GDM1 (cell line): ENCODE measurements at regions not wholly inside any gene's neighbourhood (a gene's known extent, or its start where the extent isn't known, plus 50 kb on each side); places are given as distances from the start of the nearest gene placed in this dataset.

Experiments used
- DNase-seq: peaks from one replicate; lab custom pipeline; 2025; lab: John Stamatoyannopoulos, UW

DNA sequence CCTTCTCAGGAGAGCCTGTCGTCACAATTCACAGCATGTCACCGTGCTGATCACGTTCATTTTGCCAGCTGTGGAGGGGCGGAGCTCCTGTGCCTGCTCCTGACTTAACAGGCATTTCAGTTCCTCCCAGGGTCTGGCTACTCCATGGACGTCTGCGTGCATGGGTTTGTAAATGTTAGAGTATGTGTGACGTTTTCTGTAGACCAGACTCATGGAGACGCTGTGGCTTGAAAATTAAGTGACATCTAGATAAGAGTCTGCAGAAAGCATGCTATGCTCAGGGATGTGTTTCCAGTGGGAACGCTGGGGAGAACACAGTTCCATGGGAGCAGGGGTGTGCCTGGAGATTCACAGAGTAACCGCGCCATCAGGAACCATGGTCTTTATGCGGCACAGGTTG lies 804.0 kb downstream of the TBC1D22A start:
- DNase-seq = no peak

DNA sequence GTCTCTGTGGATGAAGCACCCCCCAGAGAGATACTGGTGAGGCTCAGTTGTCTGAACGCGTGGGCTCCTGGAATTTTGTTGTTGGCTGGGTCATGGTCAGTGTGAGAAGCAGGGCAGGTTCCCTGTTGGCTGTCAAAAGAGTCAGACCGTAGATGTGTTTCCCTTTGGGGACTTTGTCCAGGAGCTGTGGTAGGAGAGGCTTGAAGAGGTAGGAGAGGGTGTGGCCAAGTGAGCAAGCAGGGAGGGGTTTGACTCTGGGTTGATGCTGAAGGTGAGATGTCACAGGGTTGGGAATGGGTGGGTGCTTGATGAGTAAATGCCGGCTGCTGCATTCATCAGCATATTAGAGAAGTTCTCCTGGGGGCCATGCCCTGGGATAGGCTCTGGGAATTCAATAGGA lies 803.2 kb downstream of the TBC1D22A start:
- DNase-seq = no peak

DNA sequence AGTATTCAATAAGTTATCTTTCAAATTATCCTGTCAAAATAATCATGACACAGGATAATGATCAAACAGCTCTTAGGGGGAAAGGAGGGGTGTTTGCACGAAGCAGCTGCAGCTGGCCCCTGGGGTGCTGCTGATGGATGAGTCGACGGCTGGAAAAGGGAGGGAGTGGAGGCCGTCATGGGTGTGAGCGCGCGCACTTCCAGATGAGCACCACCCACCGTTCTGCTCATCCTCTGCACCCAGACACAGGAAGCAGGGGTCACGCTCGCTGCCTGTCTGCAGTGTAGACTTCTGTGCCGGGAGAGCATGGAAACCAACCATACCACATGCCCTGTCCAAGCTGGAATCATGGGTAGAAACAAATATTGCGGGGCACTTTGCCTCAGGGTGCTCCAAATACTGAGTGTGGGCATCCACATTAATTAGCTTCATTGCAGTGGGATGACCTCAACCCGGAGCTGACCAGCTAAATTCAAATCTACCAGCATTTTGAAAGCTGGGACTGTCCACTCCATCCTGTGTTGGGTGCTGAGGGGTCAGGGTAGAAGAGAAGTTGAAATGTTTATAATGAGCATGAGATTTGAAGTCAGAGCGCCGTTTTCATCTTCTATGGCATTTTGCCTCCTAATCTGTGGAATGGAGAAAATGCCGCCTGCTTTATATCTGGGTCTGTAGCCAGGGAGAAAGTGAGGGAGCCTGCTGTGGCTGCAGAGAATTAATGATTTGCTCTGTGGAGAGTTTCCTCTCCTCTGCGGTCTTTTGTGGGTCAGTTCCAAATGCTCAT lies 802.4 kb downstream of the TBC1D22A start:
- no peak for DNase-seq

DNA sequence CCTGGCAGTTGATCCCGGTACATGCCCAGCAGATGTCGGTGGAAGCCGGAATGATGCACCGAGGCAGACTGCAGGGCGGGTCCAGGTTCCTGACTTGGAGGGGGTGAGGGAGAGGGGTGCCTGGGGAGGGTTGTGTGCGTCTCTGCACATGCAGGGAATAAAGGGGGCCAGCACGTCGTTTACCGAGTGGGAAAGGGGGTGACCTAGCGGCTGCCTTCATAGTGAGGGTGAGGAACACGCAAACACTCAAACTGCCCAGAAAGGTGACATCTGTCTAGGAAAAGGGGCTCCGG lies 801.7 kb downstream of the TBC1D22A start:
- no peak for DNase-seq

DNA sequence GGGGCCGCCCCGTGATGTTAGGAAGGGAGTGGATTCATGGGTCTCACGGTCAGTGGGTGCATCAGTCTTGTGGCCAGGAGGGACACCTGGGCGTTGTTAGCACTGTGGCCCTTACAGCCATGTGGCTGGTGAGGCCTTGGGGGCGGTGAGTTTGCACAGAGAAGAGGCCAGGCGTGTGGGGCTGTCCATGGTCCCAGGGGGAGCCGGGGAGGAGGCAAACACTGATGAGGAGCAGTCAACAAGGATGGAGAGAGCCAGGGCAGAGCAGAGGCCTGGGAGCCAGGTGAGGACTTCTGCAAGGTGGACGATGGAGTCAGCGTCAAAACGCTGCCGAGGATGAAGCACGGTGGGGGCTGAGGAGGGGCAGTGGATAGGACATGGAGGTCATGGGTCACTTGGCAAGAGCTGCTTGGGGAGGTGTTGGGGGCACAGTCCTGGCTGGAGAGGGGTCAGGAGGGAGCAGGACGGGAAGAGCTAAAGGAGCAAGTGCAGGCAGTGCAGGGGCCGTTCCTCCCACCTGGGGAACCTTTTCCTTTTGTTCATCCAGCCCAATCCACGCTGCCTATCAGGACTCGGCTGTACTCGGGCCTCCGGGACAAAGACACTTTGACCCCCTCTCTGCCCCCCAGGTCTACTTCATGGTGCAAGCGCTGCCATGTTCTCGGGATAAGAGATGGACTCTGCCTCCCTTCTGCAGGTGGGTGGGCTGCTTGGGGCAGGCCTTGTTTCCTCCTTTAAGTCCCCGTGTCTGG lies 801.1 kb downstream of the TBC1D22A start:
- DNase-seq = no peak

DNA sequence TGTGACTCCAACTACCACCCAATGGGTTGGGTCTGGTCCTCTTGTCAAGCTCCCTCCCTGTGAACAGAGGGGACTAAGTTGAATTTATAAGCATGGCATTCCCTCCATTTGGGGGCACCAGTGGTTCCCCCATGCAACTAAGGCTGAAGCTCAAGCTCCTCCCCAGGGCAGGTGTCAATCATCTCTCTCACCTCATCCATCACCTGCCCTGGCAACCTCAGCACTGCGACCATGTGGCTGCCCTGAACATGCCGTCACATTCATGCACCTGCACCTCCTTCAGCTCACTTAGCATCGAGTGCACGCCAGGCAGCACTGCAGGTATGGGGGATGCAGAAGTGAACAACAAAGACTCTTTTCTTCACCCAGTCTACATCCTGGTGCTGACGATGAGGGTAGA lies 799.3 kb downstream of the TBC1D22A start:
- DNase-seq = no peak

- no peak for DNase-seq
Observed at GRCh38 chr22:47561115-47561675, 798.7 kb downstream of the TBC1D22A start.

DNA sequence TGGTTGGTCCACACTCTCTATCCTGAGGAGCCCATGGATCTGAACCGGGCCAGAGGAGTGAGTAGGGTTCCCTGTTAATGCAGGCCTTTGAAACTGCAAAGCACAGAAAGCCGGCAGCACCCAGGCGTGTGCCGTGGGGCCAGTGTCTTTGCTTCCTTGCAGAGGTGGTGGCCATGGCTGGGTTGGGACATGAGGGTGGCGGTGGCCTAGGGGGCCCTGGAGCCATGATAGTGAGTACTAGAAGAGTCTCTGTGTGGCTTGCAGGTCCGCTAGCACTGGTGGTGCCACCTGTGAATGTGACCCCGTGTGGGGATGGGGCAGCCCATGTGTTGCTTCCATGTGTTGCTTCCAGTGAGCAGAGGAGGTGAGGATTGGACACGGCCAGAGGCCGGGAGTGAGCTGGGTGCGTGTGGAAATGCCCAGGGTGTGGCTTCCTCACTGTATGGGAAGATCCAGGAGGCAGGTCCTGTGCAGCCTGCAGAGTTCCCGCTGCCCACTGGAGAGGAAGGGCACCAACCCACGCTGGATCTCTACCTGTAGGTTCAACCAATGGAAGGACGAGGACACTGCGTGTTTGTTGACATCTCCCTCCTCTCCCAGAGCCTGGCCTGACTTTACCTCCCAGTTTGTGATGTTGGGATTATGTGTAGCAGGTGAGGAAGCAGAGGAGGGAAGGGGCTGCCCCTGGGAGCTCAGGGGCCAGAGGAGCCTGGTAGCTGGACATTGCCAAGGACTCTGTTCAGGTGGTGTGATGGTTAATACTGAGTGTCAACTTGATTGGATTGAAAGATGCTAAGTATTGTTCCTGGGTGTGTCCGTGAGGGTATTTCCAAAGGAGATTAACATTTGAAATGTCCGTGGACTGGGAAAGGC lies 796.6 kb downstream of the TBC1D22A start:
- DNase-seq = no peak

GRCh38 chr22:47556473-47556872 lies 794.0 kb downstream of the TBC1D22A start:
- DNase-seq = no peak

GRCh38 chr22:47553436-47553835 lies 791.0 kb downstream of the TBC1D22A start:
- DNase-seq = no peak

- no peak for DNase-seq
Observed at GRCh38 chr22:47552541-47553205, 790.2 kb downstream of the TBC1D22A start.

DNA sequence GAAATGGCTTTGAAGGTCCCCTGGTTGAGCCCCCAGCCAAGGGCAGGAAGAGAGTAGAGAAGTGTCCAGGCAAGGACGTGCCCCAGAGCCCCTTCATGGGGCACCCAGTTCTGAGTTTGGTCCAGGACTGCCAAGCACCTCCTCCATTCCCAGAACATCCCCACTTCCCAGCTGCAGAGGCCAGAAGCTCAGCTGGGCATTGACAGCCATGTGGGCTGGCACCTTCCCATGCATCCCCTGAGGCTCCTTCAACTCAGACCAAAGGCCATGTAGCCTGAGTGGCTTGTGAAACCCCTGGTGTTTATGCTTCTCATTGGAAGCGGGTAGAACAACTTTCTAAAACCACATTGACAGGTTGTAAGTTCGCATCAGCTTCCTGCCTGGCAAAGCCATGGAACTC lies 789.6 kb downstream of the TBC1D22A start:
- no peak for DNase-seq

DNA sequence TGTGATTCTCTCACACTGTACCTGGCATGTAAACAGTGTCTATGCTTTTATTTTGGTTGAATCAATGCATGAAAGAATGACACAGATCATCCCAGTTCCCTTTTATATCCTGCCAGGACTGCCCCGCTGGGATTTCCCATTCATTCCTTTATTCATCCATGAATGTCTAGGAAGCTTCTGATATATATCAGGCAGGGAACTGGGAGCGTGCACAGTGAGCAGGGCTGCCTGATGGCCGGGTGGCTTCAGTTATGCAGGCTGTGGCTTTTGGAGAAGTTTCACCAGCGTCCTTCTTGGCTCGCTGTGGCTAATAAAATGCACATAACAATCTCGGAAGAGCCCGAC lies 789.0 kb downstream of the TBC1D22A start:
- DNase-seq = no peak

DNA sequence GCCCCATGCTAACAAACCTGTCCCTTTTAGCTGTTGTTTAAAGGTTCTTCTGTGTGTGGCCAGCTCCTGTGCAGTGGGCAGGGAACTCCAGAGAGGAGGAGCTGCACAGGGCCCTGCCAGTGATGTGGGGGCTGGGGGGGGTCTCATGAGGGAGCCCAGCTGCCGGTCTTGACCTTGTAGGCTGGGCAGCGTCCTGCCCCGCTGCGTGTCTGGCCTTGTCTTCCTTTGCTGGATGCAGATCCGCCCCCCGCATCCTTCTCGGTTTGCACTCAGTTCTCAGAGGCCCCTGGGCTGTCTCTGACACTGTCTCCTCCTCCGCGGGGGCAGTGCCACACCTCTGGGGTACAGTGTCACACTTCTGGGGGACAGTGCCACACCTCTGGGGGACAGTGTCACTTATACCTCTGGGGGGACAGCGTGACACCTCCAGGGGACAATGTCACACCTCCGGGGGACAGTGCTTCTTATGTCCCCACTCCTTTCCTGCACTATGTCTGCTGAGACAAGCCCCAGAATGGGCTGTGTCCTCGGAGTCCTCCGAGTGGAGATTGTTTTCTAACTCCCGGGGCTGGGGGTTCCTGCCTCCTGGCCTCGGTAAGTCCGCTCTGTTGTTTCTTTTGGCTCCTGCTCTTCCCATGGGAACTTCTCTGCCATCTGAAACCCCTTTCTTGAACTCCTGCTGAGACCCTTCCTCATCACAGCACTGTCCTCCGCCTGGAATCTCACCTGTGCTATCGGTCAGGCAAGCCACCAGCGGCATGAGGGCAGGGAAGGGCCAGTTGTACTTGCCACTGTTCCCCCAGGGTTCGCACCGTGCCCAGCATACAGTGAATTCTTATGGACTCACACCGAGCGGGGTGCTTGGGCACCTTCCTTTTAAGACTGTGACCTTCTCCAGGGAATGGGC lies 788.3 kb downstream of the TBC1D22A start:
- no peak for DNase-seq

DNA sequence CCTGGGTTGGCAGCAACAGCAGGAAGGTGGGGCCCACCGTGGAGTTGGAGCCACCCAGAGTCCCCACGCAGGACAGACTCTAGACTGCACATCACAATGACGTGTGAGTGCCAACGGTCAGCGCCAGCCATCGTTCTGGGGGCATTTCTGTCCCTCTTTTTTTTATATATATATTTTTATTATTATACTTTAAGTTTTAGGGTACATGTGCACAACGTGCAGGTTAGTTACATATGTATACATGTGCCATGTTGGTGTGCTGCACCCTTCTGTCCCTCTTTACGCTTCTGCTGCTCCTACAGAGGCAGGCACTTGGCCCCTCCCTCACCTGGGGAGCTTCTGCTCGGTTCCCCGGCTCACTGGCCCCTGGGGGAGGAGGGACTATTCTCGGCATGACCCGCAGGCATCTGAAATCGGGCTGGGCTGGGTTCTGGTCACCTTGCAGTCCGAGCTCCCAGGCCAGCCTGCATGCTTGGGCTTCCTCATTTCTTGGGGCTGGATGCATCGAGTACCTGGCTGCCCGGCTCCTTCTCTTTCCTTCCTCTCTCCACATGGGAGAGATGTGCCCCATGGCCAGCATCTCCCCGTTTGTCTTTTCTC lies 787.4 kb downstream of the TBC1D22A start:
- no peak for DNase-seq

DNA sequence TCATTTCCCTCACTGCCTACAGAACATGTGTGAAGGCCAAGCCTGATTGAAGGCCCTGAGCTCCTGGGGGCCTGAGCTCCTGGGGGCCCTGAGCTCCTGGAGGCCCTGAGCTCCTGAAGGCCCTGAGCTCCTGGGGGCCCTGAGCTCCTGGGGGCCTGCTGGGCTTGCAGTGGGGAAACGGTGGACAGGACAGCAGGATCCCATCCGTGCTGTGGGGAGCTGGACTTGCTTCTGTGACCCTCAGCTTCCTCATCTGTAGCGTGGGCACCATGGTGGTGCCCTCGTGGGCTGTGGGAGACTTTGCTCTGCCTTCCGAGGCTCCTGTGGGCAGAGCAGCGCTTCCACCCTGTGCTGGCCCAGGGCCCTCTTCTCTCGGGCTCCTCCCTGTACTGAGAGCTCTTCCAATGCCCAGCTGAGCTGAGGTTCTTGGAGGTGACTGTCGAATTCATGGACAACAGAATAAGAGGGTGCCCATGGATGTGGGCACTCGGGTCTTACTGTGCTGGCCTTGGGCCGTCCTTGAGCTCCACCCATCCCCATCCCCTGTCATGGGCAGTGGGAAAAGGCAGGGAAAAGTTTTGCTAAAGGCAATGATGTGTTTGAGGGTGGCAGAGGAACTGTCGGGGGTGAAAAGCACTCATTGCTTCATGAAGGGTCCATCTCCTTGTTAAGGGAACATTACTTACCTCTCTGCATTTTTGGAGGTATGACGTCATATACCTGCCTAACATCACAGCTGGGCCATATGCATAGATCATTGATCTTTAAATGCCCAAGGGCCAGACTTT lies 786.7 kb downstream of the TBC1D22A start:
- no peak for DNase-seq

DNA sequence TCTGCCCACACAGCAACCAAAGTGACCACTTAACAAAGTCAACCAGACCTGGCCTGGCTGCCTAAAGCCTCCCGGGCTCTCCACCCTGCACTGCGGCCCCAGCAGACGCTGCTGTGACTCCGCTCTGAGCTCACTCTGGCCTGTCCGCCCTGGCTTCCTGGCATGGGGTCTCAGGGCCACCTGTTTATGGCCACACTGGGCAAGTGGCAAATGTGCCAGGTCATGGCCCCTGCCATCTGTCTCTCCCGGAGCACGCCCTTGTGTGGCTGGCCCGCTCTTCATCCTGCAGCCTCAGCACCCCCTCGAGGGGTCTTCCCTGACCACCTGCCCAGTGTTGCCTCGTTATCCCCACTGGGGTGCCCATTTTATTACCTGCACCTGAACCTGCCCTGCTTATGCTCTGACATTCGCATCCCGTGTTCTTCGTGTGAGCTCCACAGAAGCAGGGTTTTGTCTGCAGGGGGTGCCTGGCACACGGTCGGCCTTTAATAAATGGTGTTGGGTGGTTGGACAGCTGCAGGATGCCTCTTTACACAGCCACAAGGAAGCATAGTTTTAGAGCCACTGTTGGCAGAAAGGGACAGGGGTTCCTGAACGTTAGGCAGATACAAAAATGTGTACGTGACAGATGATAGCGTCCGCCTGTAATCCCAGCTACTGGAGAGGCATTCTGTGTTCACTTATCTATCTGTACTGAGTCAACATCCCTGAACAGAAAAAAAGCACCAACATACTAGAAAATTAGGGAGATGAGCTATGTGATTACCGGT lies 785.6 kb downstream of the TBC1D22A start:
- DNase-seq = no peak

GRCh38 chr22:47547239-47547661 lies 784.8 kb downstream of the TBC1D22A start:
- DNase-seq = no peak

GRCh38 chr22:47544696-47545095 lies 782.2 kb downstream of the TBC1D22A start:
- no peak for DNase-seq
